ENCODE measurements at regions not wholly inside any gene's neighbourhood (a gene's known extent, or its start where the extent isn't known, plus 50 kb on each side); places are given as distances from the start of the nearest gene placed in this dataset.

- no peaks in the 10 kb centered on the region for H3K4me1 ChIP-seq (ENCODE audit: control insufficient read depth, insufficient read depth, low read length, poor library complexity, severe bottlenecking)
- no peaks in the 10 kb centered on the region for H3K9me3 ChIP-seq (ENCODE audit: control insufficient read depth, low read length)
- H3K36me3 ChIP-seq (ENCODE audit: control insufficient read depth, insufficient read depth, low read length), result no peaks in the 10 kb centered on the region
- no peak overlapping the region for H3K4me3 ChIP-seq (ENCODE audit: extremely low read depth, insufficient read depth, low read length, poor library complexity, severe bottlenecking)
- 100% methylated on average over 2 of the region's 3 CpGs for WGBS, 2 experiments (ENCODE audit: insufficient coverage in 2 of 2)
- H3K27ac ChIP-seq (ENCODE audit: low read depth, low read length, severe bottlenecking), result no peak overlapping the region
Observed at GRCh38 chr12:63212316-63212715, 61.3 kb upstream of the AVPR1A start.

GRCh38 chr12:63208956-63209355 is 58.0 kb upstream of the AVPR1A start:
- no peak overlapping the region for H3K27ac ChIP-seq (ENCODE audit: low read depth, low read length, severe bottlenecking)
- no peak overlapping the region for H3K4me3 ChIP-seq (ENCODE audit: extremely low read depth, insufficient read depth, low read length, poor library complexity, severe bottlenecking)
- H3K4me1 ChIP-seq (ENCODE audit: control insufficient read depth, insufficient read depth, low read length, poor library complexity, severe bottlenecking), result no peaks in the 10 kb centered on the region
- H3K36me3 ChIP-seq (ENCODE audit: control insufficient read depth, insufficient read depth, low read length), result no peaks in the 10 kb centered on the region
- no peaks in the 10 kb centered on the region for H3K9me3 ChIP-seq (ENCODE audit: control insufficient read depth, low read length)

GRCh38 chr12:63206909-63207308 is 55.9 kb upstream of the AVPR1A start:
- H3K4me1 ChIP-seq (ENCODE audit: control insufficient read depth, insufficient read depth, low read length, poor library complexity, severe bottlenecking), result no peaks in the 10 kb centered on the region
- no peaks in the 10 kb centered on the region for H3K9me3 ChIP-seq (ENCODE audit: control insufficient read depth, low read length)
- H3K36me3 ChIP-seq (ENCODE audit: control insufficient read depth, insufficient read depth, low read length), result no peaks in the 10 kb centered on the region
- no peak overlapping the region for H3K27ac ChIP-seq (ENCODE audit: low read depth, low read length, severe bottlenecking)
- WGBS, 2 experiments (ENCODE audit: insufficient coverage in 2 of 2), result 68% methylated on average over 2 of the region's 3 CpGs; no CpG with 5 or more reads in 1 of the 2 experiments
- no peak overlapping the region for H3K4me3 ChIP-seq (ENCODE audit: extremely low read depth, insufficient read depth, low read length, poor library complexity, severe bottlenecking)

- WGBS, 2 experiments (ENCODE audit: insufficient coverage in 2 of 2), result no CpG with 5 or more reads among the region's 1 CpG
- Histone ChIP-seq H3K4me1 (ENCODE audit: control insufficient read depth, insufficient read depth, low read length, poor library complexity, severe bottlenecking) (no peaks in the 10 kb centered on the region), H3K4me3 (ENCODE audit: extremely low read depth, insufficient read depth, low read length, poor library complexity, severe bottlenecking) (no peak overlapping the region), H3K9me3 (ENCODE audit: control insufficient read depth, low read length) (no peaks in the 10 kb centered on the region), H3K27ac (ENCODE audit: low read depth, low read length, severe bottlenecking) (no peak overlapping the region), H3K36me3 (ENCODE audit: control insufficient read depth, insufficient read depth, low read length) (no peaks in the 10 kb centered on the region)
Observed at GRCh38 chr12:63206494-63206893, 55.5 kb upstream of the AVPR1A start.
